C4-2B (cell line): ENCODE measurements at regions not wholly inside any gene's neighbourhood (a gene's known extent, or its start where the extent isn't known, plus 50 kb on each side); places are given as distances from the start of the nearest gene placed in this dataset.
"Not testable (repeated sequence)": the region's sequence is repeated elsewhere in the genome, so short reads cannot be mapped to it uniquely, and the experiment has no call there.

ENCODE experiments used
- H3K27ac ChIP-seq: fragments of 450-650 bp; 2 replicates; pipeline ENCODE4 v1.5.1; 2017
- ZFX ChIP-seq: fragments of 450-650 bp; IDR thresholded peaks from 2 replicates; pipeline ENCODE4 v1.6.1; 2017
- TF ChIP-seq, protein P1 (sequence below): fragments of 450-650 bp; conservative IDR thresholded peaks from 2 replicates; pipeline ENCODE4 v1.5.1; 2017; ENCODE audit warnings: mild to moderate bottlenecking

DNA sequence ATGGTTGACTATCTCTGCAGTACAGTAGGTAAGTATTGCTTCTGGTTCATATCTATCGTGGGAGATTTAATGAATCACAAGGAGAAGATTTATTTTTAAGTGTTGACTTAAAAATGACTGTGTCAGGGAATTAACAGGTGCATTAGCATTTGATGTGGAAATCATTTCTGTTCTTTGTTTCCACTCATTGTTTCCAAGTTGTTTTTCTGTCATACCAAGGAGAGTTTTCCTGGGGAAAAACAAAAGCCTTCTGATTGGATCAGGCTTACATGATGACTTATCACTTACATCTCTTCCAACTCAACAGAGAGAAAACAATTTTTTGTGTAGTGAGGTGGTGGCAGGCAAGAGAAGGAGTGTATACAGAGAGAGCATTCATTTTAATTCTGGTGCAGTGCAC is 686.4 kb downstream of the HTR1B start:
- TF ChIP-seq, protein P1, sequence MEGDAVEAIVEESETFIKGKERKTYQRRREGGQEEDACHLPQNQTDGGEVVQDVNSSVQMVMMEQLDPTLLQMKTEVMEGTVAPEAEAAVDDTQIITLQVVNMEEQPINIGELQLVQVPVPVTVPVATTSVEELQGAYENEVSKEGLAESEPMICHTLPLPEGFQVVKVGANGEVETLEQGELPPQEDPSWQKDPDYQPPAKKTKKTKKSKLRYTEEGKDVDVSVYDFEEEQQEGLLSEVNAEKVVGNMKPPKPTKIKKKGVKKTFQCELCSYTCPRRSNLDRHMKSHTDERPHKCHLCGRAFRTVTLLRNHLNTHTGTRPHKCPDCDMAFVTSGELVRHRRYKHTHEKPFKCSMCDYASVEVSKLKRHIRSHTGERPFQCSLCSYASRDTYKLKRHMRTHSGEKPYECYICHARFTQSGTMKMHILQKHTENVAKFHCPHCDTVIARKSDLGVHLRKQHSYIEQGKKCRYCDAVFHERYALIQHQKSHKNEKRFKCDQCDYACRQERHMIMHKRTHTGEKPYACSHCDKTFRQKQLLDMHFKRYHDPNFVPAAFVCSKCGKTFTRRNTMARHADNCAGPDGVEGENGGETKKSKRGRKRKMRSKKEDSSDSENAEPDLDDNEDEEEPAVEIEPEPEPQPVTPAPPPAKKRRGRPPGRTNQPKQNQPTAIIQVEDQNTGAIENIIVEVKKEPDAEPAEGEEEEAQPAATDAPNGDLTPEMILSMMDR, result no peak
- TF ChIP-seq ZFX, result no peak

DNA sequence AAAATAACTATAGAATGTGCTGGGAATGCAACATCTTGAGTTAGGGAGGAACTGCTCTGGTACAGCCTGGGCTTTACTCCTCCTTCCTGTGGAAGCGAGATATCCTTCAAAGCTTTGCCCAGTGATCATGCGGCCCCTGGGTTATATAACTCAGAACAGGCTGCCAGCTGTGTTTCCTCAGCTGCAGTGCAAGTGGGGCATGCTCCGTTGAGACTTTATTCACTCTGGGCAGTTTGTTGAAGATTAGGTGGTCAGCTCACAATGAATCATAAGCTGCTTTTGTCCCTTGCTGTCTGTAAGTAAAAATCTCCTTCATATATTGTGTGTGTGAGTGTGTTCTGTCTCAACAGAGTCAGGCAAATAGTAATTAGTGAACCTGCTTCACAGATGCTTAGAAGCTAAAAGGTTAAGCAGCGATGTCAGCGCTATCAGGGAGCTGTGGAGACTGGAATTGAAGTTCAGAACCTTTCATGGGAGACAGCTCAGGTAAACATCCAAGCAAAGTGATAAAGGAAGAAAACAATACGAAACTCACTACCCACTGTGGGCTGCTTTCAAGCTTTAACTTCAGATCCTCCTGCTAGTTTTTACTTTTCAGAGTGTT is 688.4 kb downstream of the HTR1B start:
- TF ChIP-seq ZFX, result no peak
- TF ChIP-seq, protein P1, result no peak
- no peak overlapping the region for H3K27ac ChIP-seq

More for the DNA sequence above, 686.4 kb downstream of the HTR1B start:
- H3K27ac ChIP-seq, result no peak overlapping the region

DNA sequence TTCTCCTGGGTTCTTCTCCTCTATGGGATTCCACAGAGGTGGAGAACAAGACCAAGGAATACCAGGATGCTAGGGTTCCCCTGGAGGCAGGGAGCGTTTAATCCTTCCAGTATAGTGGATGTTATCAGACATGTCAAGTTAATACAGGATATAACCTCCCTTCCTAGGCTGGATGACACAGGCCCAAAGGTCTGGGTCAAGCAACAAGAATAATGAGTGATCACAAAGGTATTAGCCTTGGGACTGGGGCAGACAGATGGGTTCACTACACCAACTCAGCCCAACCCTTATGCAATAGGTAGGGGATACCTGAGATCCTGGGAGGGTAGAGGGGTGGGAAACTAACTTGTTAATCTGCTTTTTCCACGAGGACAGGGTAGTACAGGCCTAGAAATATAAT is 690.3 kb downstream of the HTR1B start:
- no peak overlapping the region for H3K27ac ChIP-seq
- TF ChIP-seq, protein P1, result no peak
- TF ChIP-seq ZFX, result no peak

DNA sequence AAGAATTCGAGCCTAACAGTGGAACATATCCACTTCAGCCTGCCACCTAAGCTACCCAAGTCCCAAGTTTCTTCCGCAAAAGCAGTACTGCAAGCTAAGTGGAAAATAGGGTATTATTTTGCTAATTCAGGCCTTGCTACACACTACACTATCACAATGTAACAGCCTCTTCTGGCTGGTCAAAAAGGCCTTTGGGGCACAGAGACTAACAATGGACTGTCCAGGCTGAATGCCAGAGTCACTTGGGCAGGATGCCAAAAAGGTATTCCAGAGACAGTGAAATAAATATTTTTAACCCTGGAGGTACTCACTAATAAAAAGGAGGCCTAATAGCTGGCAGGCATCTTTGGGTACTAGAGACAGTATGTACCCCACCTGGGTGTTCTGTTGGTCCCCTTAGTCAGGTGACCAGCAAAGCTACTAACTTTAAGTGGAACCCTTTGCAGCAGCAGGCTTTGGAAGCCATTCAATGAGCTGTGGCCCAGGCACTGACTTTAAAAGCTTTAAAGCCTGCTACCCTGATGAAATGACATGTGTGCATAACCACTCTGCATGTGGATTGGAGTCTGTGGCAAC is 692.1 kb downstream of the HTR1B start:
- peak overlapping the region; percentile 20; the same call in 1 of the 2 replicates for H3K27ac ChIP-seq
- no peak for TF ChIP-seq ZFX

DNA sequence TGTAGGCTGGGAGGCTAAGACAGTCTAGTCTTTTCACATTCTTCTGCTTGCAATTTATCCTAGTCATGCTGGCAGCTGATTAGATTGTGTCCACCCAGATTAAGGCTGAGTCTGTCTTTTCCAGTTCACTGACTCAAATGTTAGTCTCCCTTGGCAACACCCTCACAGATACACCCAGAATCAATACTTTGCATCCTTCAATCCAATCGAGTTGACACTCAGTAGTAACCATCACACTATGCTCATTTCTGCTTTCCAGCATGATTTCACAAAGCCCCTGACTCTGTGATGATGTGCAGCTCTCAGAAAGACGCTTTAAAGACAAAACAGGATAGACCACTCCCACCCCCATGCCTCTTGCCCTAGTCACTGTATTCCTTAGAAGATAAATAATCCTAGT is 693.0 kb downstream of the HTR1B start:
- H3K27ac ChIP-seq, result no peak overlapping the region
- TF ChIP-seq ZFX, result no peak
- TF ChIP-seq, protein P1, result no peak

DNA sequence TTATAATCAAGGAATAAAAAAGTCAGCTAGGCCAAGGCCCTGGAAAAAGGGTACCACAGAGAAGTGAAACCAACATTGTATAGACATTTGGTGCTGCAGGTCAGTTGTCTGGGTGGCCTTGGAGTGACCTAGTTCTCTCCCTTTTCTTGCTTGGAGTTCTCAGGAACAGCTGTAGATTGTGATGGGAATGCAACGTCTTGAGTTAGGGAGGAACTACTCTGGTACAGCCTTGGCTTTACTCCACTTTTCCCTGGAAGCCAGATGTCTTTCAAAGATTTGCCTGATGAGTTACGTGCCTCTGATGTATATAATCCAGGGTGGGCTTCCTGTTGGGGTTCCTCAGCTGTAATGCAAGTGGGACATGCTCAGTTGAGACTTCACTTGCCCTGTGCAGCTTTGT is 694.7 kb downstream of the HTR1B start:
- TF ChIP-seq ZFX, result no peak
- TF ChIP-seq, protein P1, result no peak
- H3K27ac ChIP-seq, result no peak overlapping the region

DNA sequence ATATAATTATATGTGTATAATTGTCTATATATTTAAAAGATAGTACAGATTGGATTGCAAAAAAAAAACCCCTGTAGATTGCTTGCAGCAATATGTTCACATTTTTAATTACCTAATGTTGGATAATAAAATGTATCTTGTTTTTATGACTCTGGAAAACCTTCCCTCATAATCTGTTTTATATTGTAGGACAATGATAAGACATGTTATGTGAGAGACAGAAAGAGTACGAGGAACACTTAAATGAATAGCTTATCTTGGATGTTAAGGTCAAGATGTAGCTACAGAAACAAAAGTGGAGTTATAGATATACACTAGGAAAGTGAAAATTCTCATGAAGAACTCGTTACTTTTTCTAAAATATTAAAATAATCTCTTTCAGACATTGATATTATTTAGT is 691.6 kb upstream of the IMPG1 start:
- no peak for TF ChIP-seq ZFX
- TF ChIP-seq, protein P1, result no peak
- H3K27ac ChIP-seq, result no peak overlapping the region

DNA sequence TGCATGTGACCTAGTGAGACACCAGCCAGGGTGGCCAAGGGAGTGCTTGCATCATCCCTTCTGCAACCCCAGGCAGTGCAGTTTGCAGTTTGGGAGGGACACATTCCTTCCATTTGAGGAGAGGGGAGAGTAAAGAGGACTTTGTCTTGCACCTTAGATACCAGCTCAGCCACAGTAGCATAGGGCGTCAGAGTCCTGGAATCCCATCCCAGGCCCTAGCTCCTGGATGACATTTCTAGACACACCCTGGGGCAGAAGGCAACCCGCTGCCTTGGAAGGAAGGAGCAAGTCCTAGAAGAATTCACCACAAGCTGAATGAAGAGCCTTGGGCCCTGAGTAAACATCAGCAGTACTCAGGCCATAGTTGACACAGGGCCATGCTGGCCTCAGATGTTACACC is 680.4 kb upstream of the IMPG1 start:
- TF ChIP-seq, protein P1, result no peak
- TF ChIP-seq ZFX, result no peak

DNA sequence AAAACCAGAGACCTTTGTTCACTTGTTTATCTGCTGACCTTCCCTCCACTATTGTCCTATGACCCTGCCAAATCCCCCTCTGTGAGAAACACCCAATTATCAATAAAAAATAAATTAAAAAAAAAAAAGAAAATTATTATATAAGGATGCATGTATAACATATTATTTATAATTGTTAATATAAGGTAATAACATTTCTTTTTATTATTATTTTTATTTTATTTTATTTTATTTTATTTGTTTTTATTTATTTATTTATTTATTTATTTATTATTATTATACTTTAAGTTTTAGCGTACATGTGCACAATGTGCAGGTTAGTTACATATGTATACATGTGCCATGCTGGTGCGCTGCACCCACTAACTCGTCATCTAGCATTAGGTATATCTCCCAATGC is 672.9 kb upstream of the IMPG1 start:
- not testable (repeated sequence) for H3K27ac ChIP-seq

More for the DNA sequence above, 680.4 kb upstream of the IMPG1 start:
- H3K27ac ChIP-seq, result no peak overlapping the region

DNA sequence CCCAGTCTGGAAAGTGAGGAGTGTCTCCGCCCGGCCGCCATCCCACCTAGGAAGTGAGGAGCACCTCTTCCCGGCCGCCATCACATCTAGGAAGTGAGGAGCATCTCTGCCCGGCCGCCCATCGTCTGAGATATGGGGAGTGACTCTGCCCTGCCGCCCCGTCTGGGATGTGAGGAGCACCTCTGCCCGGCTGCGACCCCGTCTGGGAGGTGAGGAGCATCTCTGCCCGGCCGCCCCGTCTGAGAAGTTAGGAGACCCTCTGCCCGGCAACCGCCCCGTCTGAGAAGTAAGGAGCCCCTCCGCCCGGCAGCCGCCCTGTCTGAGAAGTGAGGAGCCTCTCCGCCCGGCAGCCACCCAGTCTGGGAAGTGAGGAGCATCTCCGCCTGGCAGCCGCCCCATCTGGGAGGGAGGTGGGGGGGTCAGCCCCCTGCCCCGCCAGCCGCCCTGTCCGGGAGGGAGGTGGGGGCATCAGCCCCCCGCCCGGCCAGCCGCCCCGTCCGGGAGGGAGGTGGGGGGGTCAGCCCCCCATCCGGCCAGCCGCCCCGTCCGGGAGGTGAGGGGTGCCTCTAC is 671.8 kb upstream of the IMPG1 start:
- H3K27ac ChIP-seq, result not testable (repeated sequence)
